GM23248 (cell line): ENCODE measurements at regions not wholly inside any gene's neighbourhood (a gene's known extent, or its start where the extent isn't known, plus 50 kb on each side); places are given as distances from the start of the nearest gene placed in this dataset.

Experiments used
- DNase-seq: peaks from one replicate; pipeline ENCODE4 v3.0.0-alpha.2; 2015
- H2AFZ ChIP-seq: fragments of 200-600 bp; sonication (generic); 2 replicates; pipeline ENCODE4 v1.6.1; 2016; ENCODE audit warnings: antibody characterized with exemption
- H3F3A ChIP-seq: fragments of 200-600 bp; sonication (generic); 2 replicates; pipeline ENCODE4 v1.6.1; 2016; ENCODE audit warnings: mild to moderate bottlenecking, antibody characterized with exemption, mixed run types; ENCODE audit not compliant: insufficient read depth
- H3K27ac ChIP-seq: fragments of 200-600 bp; sonication (generic); 2 replicates; pipeline ENCODE4 v1.5.1; 2016; ENCODE audit warnings: mild to moderate bottlenecking
- H3K27me3 ChIP-seq: fragments of 200-600 bp; sonication (generic); replicated peaks from 2 replicates; pipeline ENCODE4 v1.6.1; 2016; ENCODE audit warnings: mild to moderate bottlenecking; ENCODE audit not compliant: insufficient read depth
- H3K36me3 ChIP-seq: fragments of 200-600 bp; sonication (generic); 2 replicates; pipeline ENCODE4 v1.6.1; 2016; ENCODE audit warnings: low read depth, mild to moderate bottlenecking
- H3K4me1 ChIP-seq: fragments of 200-600 bp; sonication (generic); 2 replicates; pipeline ENCODE4 v1.6.1; 2016; ENCODE audit warnings: mild to moderate bottlenecking; ENCODE audit not compliant: insufficient read depth
- H3K4me2 ChIP-seq: fragments of 200-600 bp; sonication (generic); one replicate; pipeline ENCODE4 v1.6.1; 2016; ENCODE audit warnings: mild to moderate bottlenecking; ENCODE audit not compliant: unreplicated experiment
- H3K4me3 ChIP-seq: fragments of 200-600 bp; sonication (generic); 2 replicates; pipeline ENCODE4 v1.5.1; 2016; ENCODE audit warnings: mild to moderate bottlenecking
- H3K79me2 ChIP-seq: fragments of 200-600 bp; sonication (generic); 2 replicates; pipeline ENCODE4 v1.6.1; 2016; ENCODE audit warnings: mild to moderate bottlenecking; ENCODE audit not compliant: insufficient read depth
- H3K9ac ChIP-seq: fragments of 200-600 bp; sonication (generic); 2 replicates; pipeline ENCODE4 v1.6.1; 2016; ENCODE audit warnings: mild to moderate bottlenecking
- H3K9me2 ChIP-seq: fragments of 200-600 bp; sonication (generic); 2 replicates; pipeline ENCODE4 v1.6.1; 2016; ENCODE audit warnings: mixed run types, mild to moderate bottlenecking, moderate library complexity; ENCODE audit not compliant: insufficient read depth
- H3K9me3 ChIP-seq: fragments of 200-600 bp; sonication (generic); one replicate; pipeline ENCODE4 v1.6.1; 2017; ENCODE audit warnings: low read depth
- H4K20me1 ChIP-seq: fragments of 200-600 bp; sonication (generic); 2 replicates; pipeline ENCODE4 v1.6.0; 2016; ENCODE audit not compliant: insufficient read depth
- EZH2 ChIP-seq: fragments of 200-600 bp; sonication (generic); IDR thresholded peaks from 2 replicates; pipeline ENCODE4 v1.6.1; 2018; ENCODE audit warnings: antibody characterized with exemption, mild to moderate bottlenecking; ENCODE audit not compliant: insufficient read depth, poor library complexity, severe bottlenecking
- EZH2phosphoT487 ChIP-seq: fragments of 200-600 bp; sonication (generic); IDR thresholded peaks from 2 replicates; pipeline ENCODE4 v1.6.1; 2018; ENCODE audit warnings: antibody characterized with exemption, moderate library complexity, mild to moderate bottlenecking, low read depth; ENCODE audit not compliant: insufficient read depth
- WGBS, 2 experiments: methylation state at CpG; one replicate each; pipeline ENCODE4 v1.1.6; 2015 to 2017; ENCODE audit warnings: low lambda C conversion rate in 2 of 2, low coverage in 1 of 2; ENCODE audit errors: missing lambda C conversion rate in 2 of 2; 5-methylcytosine and 5-hydroxymethylcytosine counted together
- in situ Hi-C: fragments of 300-500 bp; cut with MboI; formaldehyde crosslinking; loops from 2 replicates; pipeline ENCODE4 v1.15.0; 2020

- no peak overlapping the region for H3K4me3 ChIP-seq
- no peak overlapping the region for H3K4me2 ChIP-seq
- 51 to 52% methylated on average over 5 of the region's 5 CpGs for WGBS, 2 experiments
- no peaks in the 10 kb centered on the region for H4K20me1 ChIP-seq
- no peaks in the 10 kb centered on the region for H3F3A ChIP-seq
- no peaks in the 10 kb centered on the region for H3K9me3 ChIP-seq
- no peaks in the 10 kb centered on the region for H3K36me3 ChIP-seq
- DNase-seq = no peak
- H3K9me2 ChIP-seq = no peaks in the 10 kb centered on the region
- no peak overlapping the region for H2AFZ ChIP-seq
- no peak overlapping the region for H3K27ac ChIP-seq
- in situ Hi-C loops = no loop called here
- H3K9ac ChIP-seq = no peak overlapping the region
- no peak for TF ChIP-seq EZH2
- no peak for TF ChIP-seq EZH2phosphoT487
- no peaks in the 10 kb centered on the region for H3K27me3 ChIP-seq
- no peaks in the 10 kb centered on the region for H3K79me2 ChIP-seq
- H3K4me1 ChIP-seq = no peaks in the 10 kb centered on the region
Observed at GRCh38 chr19:31772915-31773314, 423.7 kb upstream of the TSHZ3 start.

GRCh38 chr19:31781542-31781941 is 432.3 kb upstream of the TSHZ3 start:
- H3K9me2 ChIP-seq = no peaks in the 10 kb centered on the region
- no peak overlapping the region for H3K4me2 ChIP-seq
- no peaks in the 10 kb centered on the region for H3K9me3 ChIP-seq
- H3K79me2 ChIP-seq = no peaks in the 10 kb centered on the region
- no peaks in the 10 kb centered on the region for H3K4me1 ChIP-seq
- no peaks in the 10 kb centered on the region for H3K36me3 ChIP-seq
- H3K27me3 ChIP-seq = no peaks in the 10 kb centered on the region; the same call in 1 of the 2 replicates
- H3F3A ChIP-seq = no peaks in the 10 kb centered on the region
- H4K20me1 ChIP-seq = no peaks in the 10 kb centered on the region
- in situ Hi-C loops = no loop called here
- no peak for TF ChIP-seq EZH2
- TF ChIP-seq EZH2phosphoT487 = no peak
- no peak overlapping the region for H3K27ac ChIP-seq
- DNase-seq = no peak
- no peak overlapping the region for H3K9ac ChIP-seq
- no peak overlapping the region for H2AFZ ChIP-seq
- WGBS, 2 experiments = 41 to 43% methylated on average over 4 of the region's 4 CpGs
- H3K4me3 ChIP-seq = no peak overlapping the region

GRCh38 chr19:31783592-31783991 is 434.4 kb upstream of the TSHZ3 start:
- Histone ChIP-seq H3K4me2 (no peak overlapping the region), H3K79me2 (no peaks in the 10 kb centered on the region), H4K20me1 (no peaks in the 10 kb centered on the region), H3F3A (no peaks in the 10 kb centered on the region), H3K9ac (no peak overlapping the region), H3K4me1 (no peaks in the 10 kb centered on the region), H3K9me3 (no peaks in the 10 kb centered on the region), H3K9me2 (no peaks in the 10 kb centered on the region), H3K4me3 (no peak overlapping the region), H3K36me3 (no peaks in the 10 kb centered on the region), H3K27ac (no peak overlapping the region), H2AFZ (no peak overlapping the region), H3K27me3 (no peaks in the 10 kb centered on the region; the same call in 1 of the 2 replicates)
- in situ Hi-C loops = no loop called here
- no peak for DNase-seq
- 22 to 42% methylated on average over 9 of the region's 9 CpGs for WGBS, 2 experiments
- no peak for TF ChIP-seq EZH2
- no peak for TF ChIP-seq EZH2phosphoT487

GRCh38 chr19:31784671-31785101 is 435.4 kb upstream of the TSHZ3 start:
- H3K36me3 ChIP-seq = no peaks in the 10 kb centered on the region
- no peaks in the 10 kb centered on the region for H3K9me2 ChIP-seq
- TF ChIP-seq EZH2 = no peak
- no peak for TF ChIP-seq EZH2phosphoT487
- H3K27ac ChIP-seq = no peak overlapping the region
- no peaks in the 10 kb centered on the region for H3F3A ChIP-seq
- no peaks in the 10 kb centered on the region for H3K9me3 ChIP-seq
- no peak overlapping the region for H3K9ac ChIP-seq
- WGBS, 2 experiments = 24 to 29% methylated on average over 3 of the region's 3 CpGs
- H2AFZ ChIP-seq = no peak overlapping the region
- no peak overlapping the region for H3K4me2 ChIP-seq
- no peak overlapping the region for H3K4me3 ChIP-seq
- H3K4me1 ChIP-seq = no peaks in the 10 kb centered on the region
- H3K27me3 ChIP-seq = no peaks in the 10 kb centered on the region; the same call in 1 of the 2 replicates
- DNase-seq = no peak
- no peaks in the 10 kb centered on the region for H4K20me1 ChIP-seq
- H3K79me2 ChIP-seq = no peaks in the 10 kb centered on the region
- in situ Hi-C loops = no loop called here

GRCh38 chr19:31801611-31802010 is 452.4 kb upstream of the TSHZ3 start:
- no peaks in the 10 kb centered on the region for H3K9me3 ChIP-seq
- no peak overlapping the region for H3K4me2 ChIP-seq
- no peaks in the 10 kb centered on the region for H3K4me1 ChIP-seq
- in situ Hi-C loops = no loop called here
- no peaks in the 10 kb centered on the region for H3K27me3 ChIP-seq
- no peak for TF ChIP-seq EZH2
- TF ChIP-seq EZH2phosphoT487 = no peak
- no peak overlapping the region for H3K4me3 ChIP-seq
- no peak overlapping the region for H3K27ac ChIP-seq
- H3K36me3 ChIP-seq = no peaks in the 10 kb centered on the region
- no peak overlapping the region for H3K9ac ChIP-seq
- H2AFZ ChIP-seq = no peak overlapping the region
- no peak for DNase-seq
- 31 to 38% methylated on average over 4 of the region's 4 CpGs for WGBS, 2 experiments
- H4K20me1 ChIP-seq = no peaks in the 10 kb centered on the region
- H3K9me2 ChIP-seq = no peaks in the 10 kb centered on the region
- H3K79me2 ChIP-seq = no peaks in the 10 kb centered on the region
- no peaks in the 10 kb centered on the region for H3F3A ChIP-seq
